HG03108 (cell line): ENCODE measurements at regions not wholly inside any gene's neighbourhood (a gene's known extent, or its start where the extent isn't known, plus 50 kb on each side); places are given as distances from the start of the nearest gene placed in this dataset.

Experiments used
- ATAC-seq: cut with Tn5 transposase; IDR thresholded peaks from one replicate; pipeline ENCODE4 v1.9.1; 2021; ENCODE audit warnings: moderate library complexity; ENCODE audit not compliant: unreplicated experiment

DNA sequence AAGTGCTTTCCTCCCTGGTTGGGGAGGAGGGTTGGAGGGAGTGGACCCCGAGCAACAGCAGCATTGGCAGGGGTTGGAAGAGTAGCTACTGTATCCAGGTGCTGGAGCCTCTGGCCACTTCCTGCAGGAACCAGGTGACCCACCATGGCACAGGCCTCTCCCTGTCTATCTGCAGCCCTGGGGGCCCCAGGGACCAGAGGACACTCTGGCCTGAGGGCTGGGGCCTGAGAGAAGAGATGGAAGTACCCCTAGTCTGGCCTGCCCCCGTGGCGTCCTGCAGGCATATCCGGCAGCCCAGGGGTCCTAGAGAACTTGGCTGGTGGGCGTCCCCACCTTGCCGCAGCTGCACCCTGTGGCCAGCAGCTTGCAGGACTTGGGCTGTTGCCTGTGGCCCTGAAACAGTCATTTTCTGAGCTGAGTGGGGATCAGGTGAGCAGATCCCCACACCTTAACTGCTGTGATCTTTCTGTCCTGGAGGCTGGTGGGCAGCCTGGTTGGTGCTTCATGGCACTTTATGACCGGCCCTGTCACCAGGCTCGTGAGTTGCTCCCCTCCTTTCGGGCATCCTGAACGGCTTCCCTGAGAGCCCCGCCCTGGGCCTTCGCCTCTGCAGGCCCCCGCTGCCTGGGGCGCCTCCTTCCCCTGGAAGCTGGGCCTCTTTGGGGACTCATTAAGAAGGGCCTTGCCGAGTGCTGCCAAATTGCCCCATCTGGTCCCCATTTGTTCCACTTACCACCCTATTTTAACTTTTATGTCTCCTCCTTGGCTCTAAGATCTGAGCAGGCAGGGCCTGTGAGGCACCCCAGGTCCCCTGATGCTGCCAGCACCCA is 298.6 kb downstream of the SEC14L1 start:
- ATAC-seq = no peak

GRCh38 chr17:77440560-77440981 is 299.8 kb downstream of the SEC14L1 start:
- ATAC-seq = no peak

DNA sequence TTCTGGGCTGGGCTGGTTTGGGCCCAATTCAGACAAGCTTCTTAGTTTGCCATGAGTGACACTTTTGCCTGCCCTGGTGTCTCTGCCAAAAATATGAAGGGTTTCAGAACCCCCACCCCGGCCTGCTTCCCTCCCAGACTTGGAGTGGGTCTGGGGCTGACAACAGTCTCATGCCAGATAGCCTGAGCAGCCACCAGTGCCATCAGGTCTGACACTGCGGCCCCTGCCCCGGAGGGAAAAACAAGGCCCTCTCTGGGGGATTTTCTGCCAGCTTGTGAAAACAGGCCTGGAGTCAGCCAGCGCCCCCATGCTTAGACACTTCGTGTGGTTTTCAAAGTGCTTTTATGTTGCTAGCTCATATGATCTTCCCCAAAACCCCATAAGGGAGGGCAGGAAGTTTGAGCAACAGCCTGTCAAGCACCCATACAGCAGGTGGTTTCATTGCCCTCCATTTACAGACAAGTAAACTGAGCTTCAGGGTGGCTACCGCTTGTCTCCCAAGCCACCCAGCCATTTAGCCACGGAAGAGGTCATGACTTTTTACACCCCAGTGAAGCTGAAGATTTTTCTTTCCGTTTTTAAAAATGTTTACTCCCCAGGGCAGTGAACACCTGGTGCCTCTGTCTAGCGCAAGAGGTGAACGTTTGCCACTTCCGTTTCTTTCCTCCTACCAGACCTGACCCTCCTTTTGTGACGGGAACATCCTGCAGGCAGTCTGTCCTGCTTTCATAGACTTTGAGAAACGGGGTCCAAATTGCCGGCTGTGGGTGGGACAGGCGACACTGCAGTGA is 300.6 kb downstream of the SEC14L1 start:
- ATAC-seq = peak; percentile 41

- no peak for ATAC-seq
These were observed 301.2 kb downstream of the SEC14L1 start for GRCh38 chr17:77441940-77442339.

DNA sequence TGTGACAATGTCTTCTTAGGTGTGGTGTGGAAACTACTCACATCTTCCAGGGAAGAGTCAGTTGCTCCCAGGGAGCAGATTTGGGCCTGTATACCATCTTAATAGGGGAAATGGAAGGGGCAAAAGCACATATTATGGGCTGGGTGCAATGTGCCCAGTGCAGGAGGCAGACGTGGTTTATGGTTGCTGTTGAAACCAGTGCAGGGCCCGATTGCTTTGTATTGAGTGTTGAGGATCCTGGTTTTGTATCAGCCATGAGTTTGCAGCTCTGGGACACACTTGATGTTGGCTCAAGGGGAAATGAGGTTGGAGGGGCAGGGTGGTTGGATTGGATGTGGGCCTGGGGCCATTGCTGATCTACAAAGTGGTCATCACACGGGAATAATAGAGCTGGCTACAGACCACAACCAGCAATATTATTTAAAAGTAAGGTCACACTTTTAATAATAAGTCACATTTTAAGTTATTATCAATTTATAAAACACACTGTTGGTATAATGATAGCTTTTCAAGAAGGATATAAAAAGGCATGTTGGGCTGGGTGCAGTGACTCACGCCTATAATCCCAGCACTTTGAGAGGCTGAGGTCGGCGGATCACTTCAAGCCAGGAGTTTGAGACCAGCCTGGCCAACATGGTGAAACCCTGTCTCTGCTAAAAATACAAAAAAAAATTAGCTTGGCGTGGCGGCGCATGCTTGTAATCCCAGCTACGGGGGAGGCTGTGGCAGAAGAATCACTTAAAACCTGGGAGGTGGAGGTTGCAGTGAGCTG is 302.4 kb downstream of the SEC14L1 start:
- ATAC-seq = no peak

GRCh38 chr17:77443748-77444260 is 303.0 kb downstream of the SEC14L1 start:
- no peak for ATAC-seq

DNA sequence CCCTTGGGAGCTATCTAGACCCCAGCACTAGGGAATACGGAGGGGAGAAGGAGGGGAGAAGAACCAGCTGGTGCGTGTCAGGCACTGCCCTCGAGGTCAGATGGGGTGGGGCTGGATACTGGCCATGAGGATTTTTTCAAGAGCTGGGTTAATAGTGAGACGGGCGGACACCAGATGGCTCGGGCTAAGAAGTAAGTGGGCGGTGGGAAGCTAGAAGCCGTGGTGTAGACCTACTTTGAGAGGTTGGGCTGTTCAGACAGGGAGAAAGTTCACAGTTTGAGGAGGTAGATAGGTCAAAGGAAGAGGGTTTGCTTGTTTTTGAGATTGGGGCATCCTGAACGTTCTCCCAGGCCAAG is 303.8 kb downstream of the SEC14L1 start:
- no peak for ATAC-seq

DNA sequence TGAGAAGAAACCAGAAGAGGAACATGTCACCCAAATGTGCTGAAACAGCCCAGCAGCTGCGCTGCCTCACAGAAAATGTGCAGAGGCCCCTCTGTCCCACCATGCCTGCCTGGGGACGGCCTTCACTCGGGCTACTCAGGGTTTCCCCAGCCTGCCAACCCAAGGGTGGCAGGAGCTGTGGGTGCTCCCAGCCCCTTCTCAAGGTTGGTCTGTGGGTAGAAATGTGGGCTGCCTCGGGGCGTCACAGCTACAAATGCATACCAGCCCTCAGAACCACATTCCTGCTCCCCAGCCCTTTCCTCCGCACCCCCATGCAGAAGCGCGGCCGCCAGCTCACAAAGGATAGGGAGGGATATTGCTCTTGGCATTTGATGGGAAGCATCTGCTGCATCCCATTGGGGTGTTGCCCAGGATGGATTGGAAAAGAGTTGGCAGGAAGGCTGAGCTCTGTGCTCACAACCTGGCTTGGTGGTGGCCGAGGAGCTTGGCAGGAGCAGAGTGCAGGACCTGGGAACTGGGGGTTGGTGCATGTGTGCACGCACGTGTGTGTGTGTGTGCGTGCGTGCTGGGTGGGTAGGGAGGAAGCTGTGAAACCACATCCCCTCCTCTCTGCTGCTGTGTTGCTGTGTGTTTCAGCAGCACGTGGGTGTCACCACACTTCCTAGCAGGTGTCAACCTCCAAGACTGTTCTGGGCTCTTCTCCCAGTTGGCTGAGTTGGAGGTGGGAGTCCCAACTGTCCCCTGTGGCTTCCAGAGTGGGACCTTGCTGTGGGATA is 304.4 kb downstream of the SEC14L1 start:
- peak; percentile 25 for ATAC-seq

GRCh38 chr17:77445760-77446532 is 305.2 kb downstream of the SEC14L1 start:
- no peak for ATAC-seq

DNA sequence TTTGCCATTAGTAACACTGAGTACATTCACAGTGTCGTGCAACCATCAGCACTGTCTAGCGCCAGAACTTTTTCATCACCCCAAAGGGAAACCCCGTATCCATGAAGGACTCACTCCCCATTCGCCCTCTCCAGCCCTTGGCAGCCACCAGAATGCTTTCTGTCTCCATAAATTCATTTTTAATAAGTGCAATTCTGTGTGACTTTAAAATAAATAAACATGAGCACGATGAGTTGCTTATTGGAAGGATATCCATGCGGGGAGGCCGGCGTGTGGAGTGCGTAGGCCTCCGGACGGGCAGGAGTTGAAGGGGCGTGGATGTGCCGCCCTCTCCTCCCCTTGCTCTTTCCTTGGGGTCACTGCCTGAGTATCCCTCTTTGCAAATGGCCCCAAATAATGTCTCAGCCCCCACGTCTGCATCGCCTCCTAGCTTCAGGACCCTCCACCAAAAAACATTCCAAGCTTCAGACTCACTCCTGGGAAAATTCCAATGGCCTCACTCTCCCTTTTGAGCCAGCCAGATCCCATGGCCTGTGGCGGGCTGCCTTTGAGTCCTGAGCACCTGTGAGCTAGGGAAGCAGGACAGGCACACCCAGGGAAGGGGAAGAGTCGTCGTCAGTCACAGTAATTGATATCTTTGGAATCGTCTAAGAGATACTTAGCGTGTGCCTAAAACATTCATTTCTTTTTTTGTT is 306.3 kb downstream of the SEC14L1 start:
- no peak for ATAC-seq

DNA sequence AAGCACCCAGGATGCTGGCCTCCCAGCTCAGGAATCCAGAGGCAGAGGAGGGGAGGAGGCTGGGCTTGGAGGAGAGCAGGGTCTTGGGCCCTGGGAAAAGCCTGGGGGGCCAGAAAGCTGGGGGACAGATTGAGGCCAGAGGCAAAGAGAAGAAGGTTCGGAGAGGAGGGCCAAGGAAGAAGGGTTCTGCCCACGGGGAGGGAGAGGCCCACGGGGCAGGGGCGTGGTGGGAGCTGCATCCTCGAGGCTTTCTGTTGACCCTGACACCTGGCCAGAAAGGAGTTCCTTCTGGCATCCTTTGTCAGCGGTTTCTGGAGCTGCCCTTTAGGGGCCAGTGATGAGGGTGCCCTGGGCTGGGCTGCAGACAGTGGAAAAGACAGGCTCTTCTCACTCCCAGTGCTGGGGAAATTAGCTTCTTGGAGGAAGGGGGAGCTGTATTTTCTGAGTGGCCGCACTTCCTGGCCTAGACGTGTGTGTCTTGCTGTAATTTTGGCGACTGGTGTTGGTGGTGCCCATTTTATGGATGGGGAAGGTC is 308.7 kb downstream of the SEC14L1 start:
- ATAC-seq = no peak

DNA sequence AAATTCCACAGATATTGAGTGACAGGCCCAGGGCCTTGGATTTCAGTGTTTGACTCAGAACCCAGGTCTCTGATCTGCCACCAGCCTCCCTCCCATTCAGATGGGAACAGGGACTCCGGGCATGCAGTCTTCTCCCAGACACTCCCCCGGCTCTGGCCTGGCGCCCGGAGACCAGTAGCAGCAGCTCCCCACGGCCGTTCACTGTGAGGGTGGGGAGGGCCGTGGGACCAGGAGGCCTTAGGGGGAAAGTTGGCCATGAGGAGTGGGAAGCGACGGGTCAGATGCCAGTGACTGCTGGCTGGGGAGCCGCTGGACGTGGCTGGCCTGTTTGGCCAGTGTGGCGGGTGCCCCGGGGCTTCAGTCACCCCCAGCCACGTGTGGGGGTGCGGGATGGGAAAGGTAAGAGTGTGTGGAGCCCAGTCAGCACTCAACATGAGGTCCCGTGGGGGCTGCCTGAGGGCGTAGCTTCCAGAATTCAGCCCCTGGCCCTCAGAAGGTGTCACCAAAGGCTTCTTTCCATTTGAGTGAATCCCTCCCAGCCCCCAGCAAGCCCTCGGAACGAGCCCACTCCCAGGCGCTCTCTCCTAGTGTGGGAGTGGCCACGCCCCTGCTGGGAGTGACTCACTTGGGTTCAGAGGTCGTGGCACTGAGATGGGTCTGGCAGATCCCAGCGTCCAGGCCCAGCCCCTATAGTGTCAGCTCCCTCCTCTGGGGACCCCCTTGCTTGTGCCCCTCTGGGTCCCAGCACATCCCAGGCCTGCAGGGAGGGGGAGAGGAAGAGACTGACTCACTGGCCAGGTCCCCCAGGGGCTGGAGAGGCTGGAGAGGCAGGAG is 309.4 kb downstream of the SEC14L1 start:
- ATAC-seq = no peak

DNA sequence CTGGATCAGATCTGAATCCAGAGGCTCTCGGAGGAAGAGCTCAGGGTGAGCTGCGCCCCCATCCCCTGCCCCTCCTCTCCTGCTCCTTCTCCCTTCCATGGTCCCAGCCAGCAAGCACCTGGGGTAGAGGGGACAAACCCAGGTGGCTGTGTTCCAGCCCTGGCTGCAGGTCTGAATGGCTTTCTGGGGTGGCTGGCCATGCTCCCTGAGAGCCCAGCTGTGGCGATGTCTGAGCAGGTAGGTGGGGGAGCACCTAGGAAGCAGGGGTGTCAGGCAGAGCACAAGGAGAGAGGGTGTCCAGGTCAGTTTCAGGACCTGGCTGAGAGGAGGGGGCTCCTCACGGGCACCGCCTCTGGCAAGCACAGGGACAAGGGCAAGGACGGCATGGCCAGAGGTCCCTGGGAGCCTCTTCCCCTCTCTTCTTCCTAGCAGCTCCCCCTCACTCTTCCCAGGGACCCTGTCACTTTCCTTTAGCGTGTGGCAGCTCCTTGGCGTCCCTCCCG is 310.0 kb downstream of the SEC14L1 start:
- no peak for ATAC-seq

- peak; percentile 47 for ATAC-seq
These were observed 310.6 kb downstream of the SEC14L1 start for GRCh38 chr17:77451245-77451893.

GRCh38 chr17:77451894-77452852 is 311.4 kb downstream of the SEC14L1 start:
- ATAC-seq = no peak

DNA sequence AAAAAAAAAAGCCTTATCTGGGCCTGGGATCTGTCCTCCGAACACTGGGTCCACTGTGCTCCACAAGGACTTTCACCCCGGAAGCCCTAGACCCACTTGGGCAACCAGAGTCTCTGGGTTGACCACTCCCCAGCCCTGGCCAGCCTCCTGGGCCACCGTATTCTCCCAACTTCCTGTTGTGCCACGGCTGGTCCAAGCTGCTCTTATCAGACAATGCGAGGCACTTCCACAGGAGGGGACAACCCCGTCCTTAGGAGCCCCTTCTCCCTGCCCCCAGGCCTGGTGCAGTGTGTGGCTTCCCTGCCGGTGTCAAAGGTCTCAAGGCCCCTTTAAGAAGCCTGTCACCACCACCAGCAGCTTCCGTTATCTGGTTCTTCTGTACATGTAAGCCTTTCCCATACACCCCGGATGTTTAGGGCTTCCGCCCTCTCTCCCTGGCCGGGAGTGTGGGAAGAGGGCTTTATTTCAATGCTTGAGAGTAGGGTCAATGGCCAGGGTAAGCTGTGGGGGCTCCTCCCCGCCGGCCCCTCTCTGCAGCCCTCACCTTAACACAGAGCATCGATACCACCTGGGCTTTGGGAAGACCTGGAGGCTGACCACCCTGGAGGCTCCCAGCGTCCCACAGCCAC is 313.0 kb downstream of the SEC14L1 start:
- ATAC-seq = no peak
